ENCODE measurements at regions not wholly inside any gene's neighbourhood (a gene's known extent, or its start where the extent isn't known, plus 50 kb on each side); places are given as distances from the start of the nearest gene placed in this dataset.
"Not testable (repeated sequence)": the region's sequence is repeated elsewhere in the genome, so short reads cannot be mapped to it uniquely, and the experiment has no call there.

DNA sequence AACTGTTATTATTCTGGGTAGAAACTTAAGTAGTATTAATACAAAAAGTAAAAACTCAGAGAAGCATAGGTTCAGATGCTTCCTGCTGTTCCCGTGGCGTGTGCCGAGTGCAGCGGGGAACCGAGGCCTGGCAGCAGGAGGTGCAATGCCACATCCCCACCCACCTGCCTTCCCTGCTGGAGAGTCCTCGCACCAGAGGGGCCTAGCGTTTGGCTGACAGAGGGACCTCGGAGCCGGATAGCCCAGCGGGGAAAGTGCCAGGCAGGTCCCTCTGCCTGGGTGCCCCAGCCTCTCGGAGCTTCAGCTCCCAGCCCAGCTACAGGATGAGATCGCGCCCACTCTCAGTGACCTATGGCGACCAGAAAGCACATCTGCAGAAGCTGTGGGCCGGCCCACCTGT, 169.6 kb upstream of the GSE1 start:
- no peak for DNase-seq (ENCODE audit: low read depth)

- no peak for DNase-seq (ENCODE audit: low read depth)
Measured at GRCh38 chr16:85445064-85445778, 167.9 kb upstream of the GSE1 start.

- DNase-seq (ENCODE audit: low read depth): no peak
Measured at GRCh38 chr16:85445779-85446222, 167.3 kb upstream of the GSE1 start.

GRCh38 chr16:85446951-85447692, 166.0 kb upstream of the GSE1 start:
- DNase-seq (ENCODE audit: low read depth): no peak

GRCh38 chr16:85447693-85448313, 165.3 kb upstream of the GSE1 start:
- no peak for DNase-seq (ENCODE audit: low read depth)

GRCh38 chr16:85448557-85449190, 164.4 kb upstream of the GSE1 start:
- no peak for DNase-seq (ENCODE audit: low read depth)

GRCh38 chr16:85449191-85449884, 163.8 kb upstream of the GSE1 start:
- no peak for DNase-seq (ENCODE audit: low read depth)

GRCh38 chr16:85449885-85450245, 163.3 kb upstream of the GSE1 start:
- DNase-seq (ENCODE audit: low read depth): no peak

- DNase-seq (ENCODE audit: low read depth): not testable (repeated sequence)
Measured at GRCh38 chr16:85451142-85451541, 162.0 kb upstream of the GSE1 start.

- DNase-seq (ENCODE audit: low read depth): no peak
Measured at GRCh38 chr16:85451641-85452363, 161.3 kb upstream of the GSE1 start.

DNA sequence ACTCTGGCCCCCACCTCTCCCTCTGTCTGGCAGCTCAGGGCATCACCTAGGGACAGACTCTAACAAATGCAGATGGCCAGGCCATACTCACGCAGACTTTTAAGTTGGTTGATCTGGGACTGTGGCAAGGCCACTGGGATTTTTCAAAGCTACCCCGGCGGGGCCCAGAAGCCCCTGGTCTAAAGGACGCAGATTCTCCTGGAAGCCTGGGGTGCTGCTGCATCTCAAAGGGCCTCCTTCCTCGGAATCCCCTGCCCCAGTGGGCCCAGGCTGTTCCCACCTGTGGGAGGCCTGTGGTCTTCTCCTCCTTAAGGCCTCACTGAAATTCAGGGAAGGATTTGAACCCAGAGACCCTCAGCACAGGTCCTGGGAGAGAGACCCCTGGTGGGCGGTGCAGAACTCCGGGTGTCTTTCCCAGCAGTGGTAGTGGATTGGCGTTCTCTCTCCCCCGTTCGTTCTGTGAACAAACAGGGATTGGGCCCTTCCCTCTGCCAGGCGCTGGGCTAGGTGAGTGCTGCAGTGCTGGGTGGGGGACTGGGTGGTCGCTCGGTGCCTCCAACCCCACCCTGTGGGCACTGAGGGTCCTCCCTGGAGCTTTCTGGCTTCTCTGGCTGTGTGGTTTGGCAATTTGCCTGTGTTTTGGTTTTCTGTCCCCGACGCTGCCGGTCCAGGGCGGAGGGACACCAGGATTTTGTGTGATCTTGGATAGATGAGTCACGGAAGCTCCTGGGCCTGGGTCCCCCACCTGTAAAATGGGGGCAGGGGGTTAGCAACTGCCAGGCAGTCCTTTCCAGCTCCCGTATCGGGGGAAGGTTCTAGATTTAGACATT, 160.5 kb upstream of the GSE1 start:
- no peak for DNase-seq (ENCODE audit: low read depth)

- no peak for DNase-seq (ENCODE audit: low read depth)
Measured at GRCh38 chr16:85453194-85453678, 159.9 kb upstream of the GSE1 start.

- DNase-seq (ENCODE audit: low read depth): no peak
Measured at GRCh38 chr16:85453703-85454102, 159.4 kb upstream of the GSE1 start.

DNA sequence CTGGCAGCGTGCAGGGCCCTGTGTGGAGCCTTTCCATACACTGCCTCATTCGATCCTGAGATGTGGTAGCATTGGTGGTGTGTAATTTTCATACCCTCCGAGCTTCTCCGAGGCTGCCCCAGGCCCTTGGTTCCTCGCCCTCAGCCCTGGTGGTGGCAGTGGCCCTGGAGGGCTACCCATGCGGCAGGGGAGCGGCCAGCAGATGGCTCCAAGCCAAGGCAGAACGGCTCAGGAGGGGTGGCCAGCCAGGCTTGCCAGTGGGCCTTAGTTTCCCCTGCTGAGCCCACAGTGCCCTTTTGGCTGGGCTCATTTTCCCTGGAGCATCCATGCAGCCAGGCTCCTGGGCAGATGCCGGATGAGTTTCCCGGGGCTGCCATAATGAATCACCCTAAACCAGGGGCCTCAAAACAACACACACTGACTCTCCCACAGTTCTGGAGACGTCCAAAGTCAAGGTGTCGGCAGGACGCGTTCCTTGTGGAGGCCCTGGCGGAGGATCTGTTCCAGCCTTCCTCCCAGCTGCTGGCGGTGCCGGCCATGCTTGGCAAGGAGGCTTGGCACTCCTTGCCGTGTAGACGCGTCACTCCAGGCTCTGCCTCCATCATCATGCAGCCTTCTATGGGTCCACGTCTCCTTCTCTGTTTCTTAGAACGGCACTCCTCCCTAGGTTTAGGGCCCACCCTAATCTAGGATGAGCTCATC, 158.8 kb upstream of the GSE1 start:
- DNase-seq (ENCODE audit: low read depth): no peak

GRCh38 chr16:85455534-85455933, 157.6 kb upstream of the GSE1 start:
- no peak for DNase-seq (ENCODE audit: low read depth)

DNA sequence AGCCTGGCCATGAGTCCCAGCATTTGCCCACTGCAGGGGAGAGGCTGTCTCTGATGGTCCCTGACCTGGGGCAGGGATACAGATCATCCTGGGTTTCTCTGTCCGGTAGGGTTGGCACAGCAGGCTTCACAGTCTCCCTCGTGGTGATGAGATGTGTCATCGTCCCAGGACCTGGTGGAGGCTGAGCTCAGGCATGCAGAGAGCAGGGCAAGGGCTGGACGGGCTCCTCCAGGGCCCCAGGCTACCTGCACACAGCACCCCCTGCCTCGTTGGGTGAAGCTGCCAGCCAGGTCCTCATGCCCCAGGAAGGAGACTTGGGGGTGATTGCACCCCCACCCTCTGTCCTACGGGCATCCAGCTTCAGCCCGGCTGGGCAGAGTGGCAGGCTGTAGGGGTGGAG, 155.8 kb upstream of the GSE1 start:
- DNase-seq (ENCODE audit: low read depth): no peak

- no peak for DNase-seq (ENCODE audit: low read depth)
Measured at GRCh38 chr16:85458968-85459367, 154.2 kb upstream of the GSE1 start.

DNA sequence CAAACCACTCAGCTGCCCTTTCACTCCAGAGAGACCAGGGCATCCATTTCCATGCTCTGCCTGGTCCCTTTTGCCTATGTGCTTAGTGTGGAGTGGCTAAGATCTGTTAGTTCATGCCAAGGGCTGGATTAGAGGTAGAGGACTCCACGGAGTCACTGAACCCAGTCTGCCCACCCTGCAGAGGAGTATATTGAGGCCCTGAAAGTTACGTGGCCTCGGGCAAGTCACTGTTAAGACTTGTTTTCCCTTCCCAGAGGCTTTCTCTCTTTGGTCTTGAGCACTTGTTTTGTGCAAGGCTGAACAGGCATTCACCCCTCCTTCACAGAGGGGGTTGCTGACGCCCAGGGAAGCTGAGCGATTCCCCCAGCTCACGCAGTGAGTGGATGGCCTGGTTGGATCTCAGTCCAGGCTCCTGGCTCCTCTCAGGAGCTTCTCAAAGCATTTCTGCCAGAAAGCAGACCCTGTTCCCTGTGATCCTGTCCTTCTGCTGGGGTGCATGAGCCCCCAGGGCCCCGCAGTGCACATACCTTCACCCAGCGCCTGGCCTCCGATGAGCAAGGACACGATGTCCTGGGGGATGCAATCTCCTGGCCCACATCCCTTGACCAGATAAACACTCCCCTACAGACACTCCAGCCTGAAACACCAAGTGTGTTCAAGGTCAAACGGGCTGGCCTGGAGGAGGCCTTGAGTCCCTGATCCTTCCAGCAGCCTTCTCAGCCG, 153.4 kb upstream of the GSE1 start:
- DNase-seq (ENCODE audit: low read depth): no peak

Measured in HS-27A (cell line).